DMS79 treated with DMSO at 0.1 percent for 48 hours (cell line): ENCODE measurements at regions not wholly inside any gene's neighbourhood (a gene's known extent, or its start where the extent isn't known, plus 50 kb on each side); places are given as distances from the start of the nearest gene placed in this dataset.

Experiments used
- DNase-seq: peaks from one replicate; lab custom pipeline; 2025; lab: John Stamatoyannopoulos, UW

DNA sequence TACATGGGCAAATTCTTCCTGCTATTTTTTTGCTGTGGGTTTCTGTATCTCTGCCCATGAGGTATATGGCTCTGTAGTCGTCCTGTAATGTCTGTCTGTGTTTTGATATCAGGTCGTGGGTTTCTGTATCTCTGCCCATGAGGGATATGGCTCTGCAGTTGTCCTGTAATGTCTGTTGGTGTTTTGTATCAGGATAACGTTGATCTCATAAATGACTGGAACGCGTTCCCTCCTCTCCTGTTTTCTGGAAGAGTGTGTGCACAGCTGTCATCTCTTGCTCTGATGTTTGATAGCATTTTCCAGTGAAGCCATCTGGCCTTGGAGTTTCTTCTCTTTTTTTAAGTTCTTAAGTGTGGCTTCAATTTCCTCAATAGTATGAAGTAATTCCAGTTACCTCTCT, 57.2 kb downstream of the SOX1 start:
- DNase-seq = no peak

DNA sequence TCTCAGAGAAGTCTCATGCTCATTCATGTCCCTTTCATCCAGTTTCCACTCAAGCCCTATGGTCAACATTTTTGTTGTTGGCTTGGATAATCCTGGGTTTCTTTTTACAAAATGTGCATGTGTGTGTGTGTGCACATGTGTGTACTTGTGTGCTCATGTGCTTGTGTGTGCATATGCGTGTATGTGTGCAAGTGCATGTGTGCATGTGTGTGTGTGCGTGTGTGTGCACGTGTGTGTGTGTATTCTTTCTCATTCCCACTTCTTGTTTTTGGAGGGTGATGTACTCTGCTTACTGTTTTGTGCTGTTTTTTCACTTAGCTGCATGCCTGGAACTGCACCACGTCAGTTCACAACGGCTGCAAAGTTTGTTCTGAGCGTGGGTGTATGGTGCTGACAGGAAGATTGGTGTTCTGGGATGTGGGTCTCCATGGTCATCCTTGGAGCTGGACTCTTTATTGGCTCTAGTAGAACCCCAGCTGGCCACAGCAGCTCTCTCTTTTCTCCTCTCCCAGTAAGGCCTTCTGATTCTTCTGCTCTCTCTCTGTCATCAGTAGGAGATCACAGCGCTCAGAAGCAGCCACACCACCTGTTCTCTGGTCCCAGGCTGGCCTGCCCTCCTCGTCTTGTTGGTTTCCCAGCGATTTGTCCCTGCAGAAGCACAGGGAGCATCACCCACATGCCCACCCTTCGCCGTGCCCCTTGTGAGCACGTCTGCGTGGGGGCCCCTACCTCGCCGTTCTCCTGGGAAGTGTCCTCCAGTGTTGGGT, 60.8 kb downstream of the SOX1 start:
- DNase-seq = no peak

DNA sequence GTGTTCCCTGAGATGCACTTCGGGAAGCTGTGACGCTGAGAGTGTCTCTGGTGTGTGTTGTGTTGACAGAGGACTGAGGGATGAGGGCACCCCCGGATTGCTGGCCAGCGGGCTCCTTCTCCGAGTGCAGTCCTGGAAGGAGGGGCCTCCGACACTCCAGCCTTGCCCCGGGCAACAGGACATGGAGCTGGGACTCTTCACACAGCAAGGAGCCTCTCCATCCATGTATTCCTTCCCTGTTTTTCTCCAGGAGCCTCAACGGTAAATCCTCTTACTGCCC, 61.3 kb downstream of the SOX1 start:
- DNase-seq = no peak

DNA sequence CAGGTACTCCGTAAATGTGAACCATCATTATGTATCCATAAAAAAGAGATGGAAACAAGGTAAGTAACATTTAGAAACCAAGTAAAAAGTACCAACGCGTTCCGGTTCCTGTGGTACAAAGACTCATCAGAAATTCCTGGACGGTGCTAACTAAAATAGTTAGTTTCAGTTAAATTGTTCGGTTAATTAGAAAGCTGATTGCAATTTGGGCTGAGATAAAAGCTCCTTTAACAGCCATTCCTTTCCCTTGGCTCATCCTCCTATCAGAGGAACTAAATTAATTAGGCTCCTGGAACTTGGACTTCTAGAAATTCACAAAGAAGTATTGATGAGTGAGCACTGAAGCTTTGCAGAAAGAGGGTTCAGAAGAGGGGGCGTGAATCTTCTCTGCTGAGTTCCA, 63.5 kb downstream of the SOX1 start:
- no peak for DNase-seq

DNA sequence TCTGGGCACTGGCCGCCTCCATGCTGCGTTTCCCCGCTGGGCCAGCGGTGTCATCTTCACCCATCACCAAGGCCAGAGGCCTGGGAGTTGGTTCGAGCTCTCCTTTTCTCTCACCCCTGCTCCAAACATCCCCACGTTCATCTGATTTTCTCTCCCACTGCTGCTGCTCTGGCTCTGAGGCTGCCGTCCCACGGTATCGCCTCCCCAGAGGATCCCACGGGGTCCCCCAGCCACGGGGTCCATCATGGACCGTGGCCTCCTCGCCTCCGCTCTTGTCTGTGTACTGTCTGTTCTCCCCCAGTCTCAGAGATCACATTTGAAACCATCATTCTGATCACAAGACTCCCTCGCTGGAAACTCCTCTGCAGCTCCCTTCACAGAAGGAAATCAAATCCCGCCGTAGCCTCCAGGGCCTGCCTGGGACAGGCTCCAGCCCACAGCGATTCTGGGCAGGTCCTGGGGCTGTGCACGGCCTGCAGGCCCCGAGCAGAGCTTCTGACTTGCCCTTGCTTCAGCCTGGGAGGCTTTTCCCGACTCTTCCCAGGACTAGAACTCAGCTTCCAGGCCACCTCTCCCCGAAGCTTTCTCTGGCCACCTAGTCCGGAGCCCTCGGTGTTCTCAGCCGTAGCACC, 64.2 kb downstream of the SOX1 start:
- no peak for DNase-seq

DNA sequence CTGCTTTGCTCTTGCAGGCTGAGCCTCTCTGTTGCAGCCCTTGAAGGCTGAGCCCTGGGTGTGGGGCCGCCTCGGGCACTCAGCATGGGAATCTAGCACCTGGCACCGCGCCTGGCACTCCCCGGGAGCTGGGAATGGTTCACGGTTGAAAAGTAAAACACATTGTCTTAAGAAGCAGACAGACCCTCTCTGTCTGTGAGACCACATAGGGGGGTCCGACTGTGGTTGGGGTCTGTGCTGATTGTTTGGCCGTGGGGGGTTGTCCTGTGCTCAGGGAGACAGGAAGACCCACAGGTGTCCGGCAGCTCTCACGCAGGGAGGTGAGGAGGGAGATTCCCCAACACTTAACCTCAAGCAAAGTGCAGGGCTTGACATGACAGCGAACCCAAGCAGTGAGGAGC, 64.8 kb downstream of the SOX1 start:
- DNase-seq = peak; percentile 89

DNA sequence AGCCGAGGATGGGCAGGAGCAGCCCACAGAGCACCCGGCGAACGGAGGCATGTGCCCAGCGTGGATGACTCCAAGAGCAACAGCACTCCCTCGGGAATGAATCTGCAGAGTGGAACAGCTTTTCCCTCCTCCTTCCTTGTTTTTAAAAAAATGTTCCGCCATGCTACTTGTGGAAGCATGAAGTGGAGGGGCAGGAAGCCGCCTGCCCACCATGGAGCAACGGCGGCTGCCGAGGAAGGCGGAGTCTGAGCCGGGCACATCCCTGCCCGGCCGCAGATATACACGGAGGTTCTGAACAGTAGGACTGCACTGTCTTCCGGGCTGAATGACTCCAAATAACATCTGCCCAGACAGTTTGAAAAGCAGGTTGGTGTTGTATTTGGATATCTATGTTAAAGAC, 65.2 kb downstream of the SOX1 start:
- DNase-seq = peak; percentile 78

DNA sequence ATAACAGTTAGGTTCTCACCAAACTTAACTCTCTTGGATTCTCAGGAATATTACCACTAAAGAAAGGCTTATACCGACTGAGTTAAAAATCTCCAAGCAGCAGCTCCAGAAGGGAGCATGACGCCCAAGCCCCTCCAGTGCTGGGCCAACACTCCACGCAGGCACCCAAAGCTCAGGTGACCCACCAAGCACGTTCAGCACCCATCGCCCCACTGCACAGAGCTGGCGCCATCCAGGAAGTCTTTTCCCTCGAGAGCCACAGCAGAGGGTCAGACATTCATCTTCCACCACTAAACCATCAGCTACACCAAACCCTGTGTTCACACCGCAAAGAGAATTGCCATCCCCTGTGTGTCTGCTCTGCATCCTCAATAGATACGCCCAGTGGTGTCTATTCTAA, 65.7 kb downstream of the SOX1 start:
- DNase-seq = no peak

DNA sequence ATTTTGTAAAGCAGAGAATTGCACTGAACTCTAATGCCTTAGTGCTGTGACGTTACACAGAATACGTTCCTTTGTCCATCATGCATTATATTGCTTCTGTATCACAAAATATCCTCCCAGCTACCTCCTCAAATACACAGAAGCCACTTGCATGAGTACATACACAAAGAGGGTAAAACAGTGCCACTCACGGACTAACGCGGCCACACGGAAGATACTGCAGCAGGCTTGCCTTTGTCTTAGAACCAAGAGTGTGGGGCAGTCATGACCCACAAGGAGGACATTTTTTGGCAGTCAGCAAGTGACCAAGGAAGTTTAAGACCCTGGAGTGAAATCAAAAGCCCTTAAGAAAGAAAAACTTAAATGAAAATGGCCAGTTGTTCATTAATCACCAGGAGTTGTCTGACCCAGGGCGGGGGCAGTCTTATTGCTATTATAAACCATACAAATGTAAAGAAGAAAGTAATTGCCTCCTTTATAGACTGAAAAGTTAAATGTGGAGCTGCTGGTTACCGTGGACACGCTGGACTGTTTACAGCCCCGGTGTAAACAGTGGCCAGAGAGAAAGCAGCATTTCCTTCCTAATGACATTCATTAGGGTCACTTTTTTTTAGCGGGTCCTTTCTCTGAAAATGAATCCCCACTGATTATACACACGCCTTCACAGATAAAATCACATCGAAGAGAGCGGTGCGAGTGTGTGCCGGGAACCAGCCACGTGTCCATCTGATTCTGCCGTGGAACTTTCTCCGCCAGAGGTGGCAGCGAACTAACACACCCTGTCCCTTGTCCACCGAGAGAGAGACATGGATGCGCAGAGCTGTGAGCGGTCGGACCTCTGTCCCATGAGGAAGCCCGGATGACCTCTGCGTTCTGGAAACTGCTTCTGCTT, 66.8 kb downstream of the SOX1 start:
- DNase-seq = no peak

DNA sequence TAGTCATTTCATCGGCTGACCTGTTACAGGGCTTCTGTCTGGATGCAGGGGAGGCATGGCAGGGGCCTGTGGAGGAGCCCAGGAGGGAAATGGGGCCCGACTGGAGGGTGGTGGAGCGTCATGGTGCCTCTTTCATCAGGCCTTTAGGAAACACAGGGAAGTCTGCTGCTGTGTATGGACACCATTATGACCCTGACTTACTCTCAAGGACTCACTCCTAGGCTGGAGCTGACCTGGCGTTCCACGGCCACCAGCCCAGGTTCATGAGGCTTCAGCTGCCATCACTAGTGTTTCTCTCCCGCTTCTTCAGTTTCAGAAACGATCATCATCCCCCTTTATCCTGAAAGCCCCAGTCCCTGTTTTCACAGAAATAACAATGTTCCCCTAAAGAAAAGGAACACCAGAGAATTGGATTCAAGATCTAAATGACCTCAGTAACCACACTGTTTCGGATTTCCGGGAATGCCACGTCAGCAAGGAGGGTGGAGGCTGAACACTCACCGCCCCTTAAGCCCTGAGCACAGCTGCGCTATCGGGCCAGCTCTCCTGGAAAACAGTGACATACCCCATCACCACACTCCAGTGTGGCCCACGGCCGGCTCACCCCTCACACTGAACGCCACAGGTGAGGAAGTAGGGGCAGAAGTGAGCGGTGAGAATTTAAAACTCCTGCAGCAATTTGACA, 67.6 kb downstream of the SOX1 start:
- DNase-seq = no peak

DNA sequence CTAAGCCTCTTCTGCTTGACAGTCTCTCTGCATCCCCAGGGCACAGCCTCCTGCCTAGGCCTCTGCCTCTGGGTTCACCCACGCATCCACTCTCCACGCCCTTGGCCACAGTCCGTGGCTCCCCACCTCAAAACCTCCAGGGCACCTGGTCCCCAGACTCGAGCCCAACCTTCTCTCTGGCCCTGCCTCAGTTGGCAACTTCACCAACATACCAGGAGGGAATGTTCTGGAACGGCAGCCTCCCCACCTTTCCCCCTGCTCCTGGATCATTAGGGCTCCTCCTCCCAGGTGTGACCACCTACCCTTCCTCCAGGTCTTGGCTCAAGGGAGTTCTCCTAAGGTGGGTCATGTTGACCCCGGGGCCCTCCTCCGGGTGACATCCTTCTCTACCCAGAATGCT, 69.1 kb downstream of the SOX1 start:
- no peak for DNase-seq

DNA sequence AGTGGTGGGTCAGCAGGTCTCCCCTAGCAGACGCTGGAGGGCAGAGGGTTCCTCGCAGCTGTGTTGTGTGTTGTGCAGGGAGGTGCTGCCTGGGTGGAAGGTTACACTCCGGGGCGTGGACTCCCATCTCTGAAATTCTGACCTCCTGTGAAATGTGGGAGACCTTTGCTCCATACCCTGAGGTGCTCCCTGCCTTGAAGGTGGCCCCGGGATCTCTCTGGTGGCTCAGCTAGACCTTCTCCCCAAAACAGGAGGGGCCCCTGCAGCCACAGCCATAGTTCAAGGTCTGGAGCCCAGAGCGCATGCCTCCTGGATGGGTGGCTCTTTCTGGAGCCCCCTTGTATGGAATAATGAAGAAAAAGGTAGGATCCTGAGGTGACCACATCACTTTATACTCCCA, 70.2 kb downstream of the SOX1 start:
- no peak for DNase-seq

DNA sequence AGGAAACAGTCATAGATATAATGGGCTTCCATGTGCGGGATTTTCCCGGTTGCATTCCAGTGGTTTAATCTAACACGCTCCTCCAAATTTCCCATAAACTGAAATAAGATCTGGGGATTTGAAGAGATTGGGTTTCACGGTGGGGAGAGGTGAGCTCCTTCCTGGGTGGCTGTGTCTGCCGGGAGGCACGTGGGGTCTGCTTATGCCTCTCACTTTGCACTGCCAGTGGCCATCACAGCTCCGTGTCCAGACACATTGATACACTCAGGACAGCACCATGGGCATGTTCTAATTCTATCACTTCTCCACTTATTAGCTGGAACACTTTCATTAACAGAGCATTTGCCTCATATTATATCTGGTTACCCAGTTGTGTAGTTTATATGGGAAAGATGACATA, 73.4 kb downstream of the SOX1 start:
- no peak for DNase-seq

DNA sequence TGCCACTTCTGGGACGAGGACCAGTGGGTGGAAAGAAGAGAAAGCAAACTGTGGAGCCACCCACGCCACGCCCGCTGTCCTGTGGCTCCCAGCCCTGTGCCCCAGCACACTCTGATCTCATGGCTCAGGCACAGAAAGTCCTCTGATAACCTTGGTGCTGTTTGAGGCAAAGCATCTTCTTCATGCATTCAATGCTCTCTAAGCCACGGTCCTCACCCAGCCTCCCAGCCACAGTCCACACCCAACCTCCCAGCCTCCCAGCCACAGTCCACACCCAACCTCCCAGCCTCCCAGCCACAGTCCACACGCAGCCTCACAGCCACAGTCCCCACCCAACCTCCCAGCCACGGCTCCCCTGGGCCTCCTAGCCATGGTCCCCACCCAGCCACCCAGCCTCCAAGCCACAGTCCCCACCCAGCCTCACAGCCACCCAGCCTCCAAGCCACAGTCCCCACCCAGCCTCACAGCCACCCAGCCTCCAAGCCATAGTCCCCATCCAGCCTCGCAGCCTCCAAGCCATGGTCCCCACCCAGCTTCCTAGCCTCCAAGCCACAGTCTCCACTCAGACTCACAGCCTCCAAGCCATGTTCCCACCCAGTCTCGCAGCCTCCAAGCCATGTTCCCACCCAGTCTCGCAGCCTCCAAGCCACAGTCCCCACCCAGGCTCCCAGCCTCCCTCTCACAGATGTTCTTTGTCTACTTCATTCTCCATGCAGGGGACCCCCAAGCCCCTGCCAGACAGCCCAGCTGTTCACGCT, 74.9 kb downstream of the SOX1 start:
- no peak for DNase-seq

DNA sequence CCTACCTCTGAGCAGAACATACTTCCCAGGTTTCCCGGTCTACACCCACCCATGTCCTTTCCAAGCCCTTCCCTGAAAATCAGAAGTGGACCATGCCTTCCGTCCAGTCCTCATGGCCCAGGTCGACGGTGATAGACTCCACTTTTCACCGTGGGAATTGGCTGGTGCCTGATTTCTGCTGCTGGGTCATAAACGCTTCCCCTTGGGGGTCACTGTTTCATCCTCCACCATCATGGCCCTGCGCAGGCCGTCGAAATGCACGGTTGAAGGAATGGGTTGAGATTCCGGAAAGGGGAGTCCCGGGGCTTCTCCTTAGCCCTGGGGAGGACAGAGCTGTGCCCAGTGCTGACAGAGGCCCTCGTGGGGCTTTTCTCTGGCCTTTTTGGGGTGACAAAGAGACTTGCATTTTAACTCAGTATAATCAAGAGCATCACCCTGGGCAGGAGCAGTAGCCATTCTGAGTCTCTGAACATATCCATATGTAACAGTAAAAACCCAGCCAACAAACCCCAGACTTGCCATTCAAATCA, 75.5 kb downstream of the SOX1 start:
- no peak for DNase-seq

DNA sequence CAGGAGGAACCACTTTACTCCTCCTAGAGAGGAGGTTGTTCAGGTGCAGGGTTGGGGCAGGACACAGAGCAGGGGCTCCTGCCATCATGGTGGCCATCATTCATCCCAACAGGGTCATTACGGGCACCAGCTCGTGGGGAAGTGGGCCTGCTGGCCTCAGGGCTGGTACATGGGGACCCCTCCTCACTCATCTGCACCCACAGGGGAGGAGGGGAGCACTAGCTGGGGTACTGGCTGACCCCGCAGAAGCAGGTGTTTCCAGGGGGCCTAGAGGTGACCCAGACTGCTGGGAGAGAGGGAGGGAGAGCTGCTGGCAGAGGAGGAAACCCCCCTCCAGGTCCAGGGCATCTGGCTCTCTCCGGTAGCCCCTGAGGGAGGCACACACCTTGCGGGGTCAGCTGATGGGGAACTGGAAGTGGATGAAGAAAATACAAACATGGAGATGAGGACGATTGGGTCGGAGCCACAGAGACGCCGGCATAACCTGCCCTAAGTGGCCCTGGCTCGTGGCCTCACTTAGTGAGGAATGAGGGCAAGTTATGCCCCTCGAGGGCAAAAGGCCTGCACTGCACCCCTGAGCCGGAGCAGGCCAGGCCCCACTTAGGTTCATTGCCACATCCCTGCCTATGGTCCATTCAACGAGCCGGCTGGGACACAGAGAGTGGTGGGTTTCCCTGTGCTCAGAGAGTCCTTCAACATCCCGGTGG, 76.2 kb downstream of the SOX1 start:
- DNase-seq = no peak

DNA sequence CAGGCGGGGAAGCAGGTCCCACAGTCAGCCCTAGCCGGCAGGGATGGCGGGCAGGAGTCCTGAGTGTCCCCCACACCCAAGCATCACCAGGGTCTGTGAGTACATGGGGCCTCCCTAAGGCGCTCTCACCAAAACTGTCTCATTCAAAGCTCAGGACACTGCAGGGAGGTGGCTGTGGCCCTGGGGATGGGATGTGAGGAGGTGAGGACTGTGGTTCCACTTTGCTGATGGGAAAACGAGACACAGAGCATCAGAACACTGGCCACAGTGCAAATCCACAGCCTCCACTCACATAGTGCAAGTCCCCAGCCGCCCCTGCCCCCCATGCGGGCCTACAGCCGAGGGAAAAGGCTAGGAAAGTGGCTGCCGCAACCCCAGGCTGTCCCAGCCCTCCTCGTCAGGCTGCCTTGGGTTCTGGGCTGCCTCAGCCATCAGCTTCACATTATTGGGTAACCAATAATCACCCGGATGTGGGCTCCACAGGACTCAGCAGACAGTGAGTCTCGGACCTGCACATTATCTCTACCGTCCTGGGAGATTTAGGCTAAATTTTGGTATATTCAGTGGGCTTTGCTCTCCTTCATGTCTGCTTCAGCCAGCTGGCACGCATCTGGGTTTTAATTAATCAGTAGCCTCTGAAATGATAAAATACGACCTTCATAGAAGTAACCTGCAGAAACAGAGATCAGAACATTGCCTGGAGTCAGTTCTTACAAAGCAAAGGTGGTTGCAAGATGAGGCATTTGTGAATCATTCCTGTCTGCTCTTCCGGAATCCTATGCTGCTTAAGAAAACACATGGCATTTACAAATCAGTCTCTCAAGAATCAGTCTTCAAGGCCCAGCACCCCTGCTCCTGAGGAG, 77.0 kb downstream of the SOX1 start:
- no peak for DNase-seq

DNA sequence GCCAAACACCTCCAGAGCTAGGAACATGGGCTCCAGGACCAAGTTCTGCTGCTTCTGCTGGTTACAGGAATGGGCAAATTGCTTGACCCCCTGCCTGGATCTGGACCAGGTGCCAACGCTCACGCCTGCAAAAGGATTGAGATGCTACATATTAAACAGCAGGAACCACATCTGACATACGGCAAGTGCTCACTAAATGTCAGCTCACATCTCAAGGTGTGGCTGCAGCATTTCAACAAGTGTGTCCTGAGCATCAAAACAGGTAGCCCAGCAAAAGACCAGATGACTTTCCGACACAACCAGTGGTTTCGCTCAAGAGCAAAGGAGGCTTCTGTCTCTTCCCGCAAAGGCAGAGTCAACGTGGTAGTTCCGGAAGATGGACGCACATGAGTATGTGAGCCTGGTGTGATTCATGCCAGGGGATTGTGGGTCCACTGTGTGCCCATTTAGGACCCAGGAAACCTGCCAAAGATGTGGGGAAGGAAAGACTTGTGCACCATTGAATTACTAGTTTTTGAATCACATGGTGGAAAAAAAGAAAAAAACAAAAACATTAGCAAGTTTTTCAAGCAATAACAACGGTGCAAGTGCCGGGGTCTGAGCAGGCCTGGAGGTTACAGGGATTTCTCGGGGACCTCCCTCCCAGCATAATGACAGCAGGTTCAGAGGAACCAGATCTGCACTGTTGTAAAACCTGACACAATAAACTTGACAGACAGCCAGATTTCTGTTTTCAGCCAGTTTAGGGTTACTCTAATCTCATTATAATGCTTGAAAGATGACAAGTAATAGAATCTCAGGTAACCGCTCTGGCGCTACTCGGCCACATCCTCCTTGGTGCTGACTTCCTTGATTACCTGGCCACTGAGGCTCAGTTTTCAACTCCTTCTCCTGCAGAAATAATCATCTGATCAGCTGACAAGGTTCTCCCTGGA, 77.9 kb downstream of the SOX1 start:
- no peak for DNase-seq
